ENCODE measurements at regions not wholly inside any gene's neighbourhood (a gene's known extent, or its start where the extent isn't known, plus 50 kb on each side); places are given as distances from the start of the nearest gene placed in this dataset.
A peak's percentile ranks its signal among the peaks of the same experiment; 100 is the strongest.

DNA sequence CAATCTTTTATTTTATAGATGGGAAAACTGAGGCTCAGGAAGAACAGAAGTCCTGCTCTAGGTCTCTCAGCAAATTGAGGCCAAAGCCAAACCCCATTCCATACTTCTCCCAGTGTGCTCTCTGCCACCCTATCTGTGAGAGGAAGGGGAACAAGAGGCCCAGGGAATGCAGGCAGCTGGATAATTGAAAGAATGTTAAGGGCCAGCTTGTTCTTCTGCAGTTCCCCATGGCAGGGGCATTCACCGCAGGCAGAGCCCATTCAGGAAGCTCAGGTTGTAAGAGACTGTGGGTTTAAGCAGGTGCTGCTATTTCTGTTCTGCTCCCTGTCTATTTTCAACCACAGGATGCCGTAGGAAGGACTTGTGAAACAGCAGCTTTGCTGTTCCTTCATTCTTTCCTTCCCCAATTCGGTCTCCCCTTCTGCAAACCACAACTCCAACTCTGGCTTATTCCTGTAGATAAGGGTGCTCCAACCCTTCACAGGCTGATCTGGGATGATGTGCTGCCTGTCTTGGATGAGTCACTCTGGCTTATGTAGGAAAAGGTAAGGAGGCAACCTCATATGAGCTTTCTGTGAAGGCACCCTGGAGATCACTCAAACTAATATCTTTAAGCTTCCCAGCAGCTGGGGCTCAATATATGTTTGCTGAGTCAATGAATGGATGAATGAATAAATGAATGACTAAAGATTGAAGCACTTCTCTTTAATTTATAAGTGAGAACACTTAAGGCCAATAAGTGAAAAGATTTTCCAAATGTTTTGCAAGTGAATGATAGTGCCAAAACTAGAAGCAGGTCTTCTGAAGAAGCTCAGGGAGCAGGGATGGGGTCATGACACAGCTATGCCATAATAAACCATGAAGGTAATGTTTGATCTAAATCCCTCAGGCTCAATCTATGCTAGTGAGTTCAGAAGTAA lies 377.6 kb downstream of the BRINP1 start:
- Histone ChIP-seq H3K4ac (ENCODE audit: low read depth, low read length) (no peak overlapping the region), H3K9me3 (ENCODE audit: control insufficient read depth, low read depth, low read length) (no peaks in the 10 kb centered on the region), H2BK12ac (ENCODE audit: insufficient read length, low read depth, low read length) (no peak overlapping the region), H3K23ac (ENCODE audit: insufficient read length, low read depth, low read length) (no peak overlapping the region), H4K5ac (ENCODE audit: insufficient read length, low read depth, low read length) (no peak overlapping the region), H3K14ac (ENCODE audit: insufficient read depth, low read length) (no peak overlapping the region), H3K23me2 (ENCODE audit: insufficient read length, low read depth, low read length, poor library complexity, severe bottlenecking) (no peaks in the 10 kb centered on the region), H2AFZ (ENCODE audit: low read length) (no peak overlapping the region), H4K20me1 (ENCODE audit: control insufficient read depth, insufficient read depth, insufficient read length) (no peaks in the 10 kb centered on the region), H3K27me3 (ENCODE audit: insufficient read depth, low read length) (no peaks in the 10 kb centered on the region), H3K79me2 (ENCODE audit: insufficient read depth, low read length) (no peaks in the 10 kb centered on the region), H3K4me1 (ENCODE audit: insufficient read depth, low read length) (0 out of 2 replicates have a peak, but pooled peaks cover 3% of the 10 kb centered on the region), H2BK5ac (ENCODE audit: insufficient read length, low read length) (no peak overlapping the region), H3K27ac (ENCODE audit: insufficient read length, low read depth, low read length) (no peak overlapping the region), H2BK120ac (ENCODE audit: low read depth, low read length, poor library complexity, severe bottlenecking) (no peak overlapping the region), H3K79me1 (ENCODE audit: insufficient read depth, low read depth, low read length, poor library complexity, severe bottlenecking) (no peaks in the 10 kb centered on the region), H4K8ac (replicated peaks; ENCODE audit: insufficient read length, low read depth, low read length) (no peak overlapping the region), H4K91ac (ENCODE audit: insufficient read length, low read depth, low read length) (no peak overlapping the region), H2BK15ac (ENCODE audit: low read depth, low read length) (no peak overlapping the region), H3K56ac (ENCODE audit: insufficient read length, low read depth, low read length) (no peak overlapping the region), H3K4me2 (ENCODE audit: insufficient read depth, insufficient read length, low read length) (no peak overlapping the region), H3T11ph (ENCODE audit: low read length) (no peak overlapping the region), H3K18ac (ENCODE audit: insufficient read length, low read depth, low read length) (no peak overlapping the region), H3K9ac (ENCODE audit: extremely low read depth, insufficient read length, low read length) (no peak overlapping the region), H2AK5ac (ENCODE audit: insufficient read length, low read length) (no peak overlapping the region), H2BK20ac (ENCODE audit: low read depth, low read length, poor library complexity, severe bottlenecking) (no peak overlapping the region)
- Mint-ChIP-seq H3K27ac (peak overlapping the region in 1 of 3 experiments; percentile 40; a peak in 2 of 7 replicates), H3K4me3 (no peak overlapping the region), H3K27me3 (ENCODE audit: low read depth) (no peaks in the 10 kb centered on the region), H3K4me1 (peaks cover 41 to 43% of the 10 kb centered on the region in 2 experiments), H3K36me3 (ENCODE audit: insufficient read depth in 1 of 3, low read depth in 3 of 3) (no peaks in the 10 kb centered on the region), H3K9me3 (no peaks in the 10 kb centered on the region)
- WGBS (ENCODE audit: extremely low coverage, insufficient read length, low lambda C conversion rate): no CpG with 5 or more reads among the region's 3 CpGs
- TF ChIP-seq, protein P1, sequence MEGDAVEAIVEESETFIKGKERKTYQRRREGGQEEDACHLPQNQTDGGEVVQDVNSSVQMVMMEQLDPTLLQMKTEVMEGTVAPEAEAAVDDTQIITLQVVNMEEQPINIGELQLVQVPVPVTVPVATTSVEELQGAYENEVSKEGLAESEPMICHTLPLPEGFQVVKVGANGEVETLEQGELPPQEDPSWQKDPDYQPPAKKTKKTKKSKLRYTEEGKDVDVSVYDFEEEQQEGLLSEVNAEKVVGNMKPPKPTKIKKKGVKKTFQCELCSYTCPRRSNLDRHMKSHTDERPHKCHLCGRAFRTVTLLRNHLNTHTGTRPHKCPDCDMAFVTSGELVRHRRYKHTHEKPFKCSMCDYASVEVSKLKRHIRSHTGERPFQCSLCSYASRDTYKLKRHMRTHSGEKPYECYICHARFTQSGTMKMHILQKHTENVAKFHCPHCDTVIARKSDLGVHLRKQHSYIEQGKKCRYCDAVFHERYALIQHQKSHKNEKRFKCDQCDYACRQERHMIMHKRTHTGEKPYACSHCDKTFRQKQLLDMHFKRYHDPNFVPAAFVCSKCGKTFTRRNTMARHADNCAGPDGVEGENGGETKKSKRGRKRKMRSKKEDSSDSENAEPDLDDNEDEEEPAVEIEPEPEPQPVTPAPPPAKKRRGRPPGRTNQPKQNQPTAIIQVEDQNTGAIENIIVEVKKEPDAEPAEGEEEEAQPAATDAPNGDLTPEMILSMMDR (conservative IDR thresholded peaks at IDR 0.05): no peak
- peak; percentile 28 for DNase-seq

Measured in H9 (cell line).